ENCODE measurements at regions not wholly inside any gene's neighbourhood (a gene's known extent, or its start where the extent isn't known, plus 50 kb on each side); places are given as distances from the start of the nearest gene placed in this dataset.

GRCh38 chr16:25411396-25412081 is 153.9 kb upstream of the ZKSCAN2 start:
- no peaks in the 10 kb centered on the region for H3K27me3 ChIP-seq
- TF ChIP-seq Cebpa-rat (IDR thresholded peaks at IDR 0.05), result no peak
- no peaks in the 10 kb centered on the region for H3K36me3 ChIP-seq
- no peak overlapping the region for H3K27ac ChIP-seq
- H3K4me2 ChIP-seq, result no peak overlapping the region
- H3K4me1 ChIP-seq, result no peaks in the 10 kb centered on the region
- H4K20me1 ChIP-seq, result no peaks in the 10 kb centered on the region
- no peak overlapping the region for H3K4me3 ChIP-seq
- no peaks in the 10 kb centered on the region for H3K9me3 ChIP-seq (replicated peaks in 1 of 11)
- H3K9ac ChIP-seq, result no peak overlapping the region

DNA sequence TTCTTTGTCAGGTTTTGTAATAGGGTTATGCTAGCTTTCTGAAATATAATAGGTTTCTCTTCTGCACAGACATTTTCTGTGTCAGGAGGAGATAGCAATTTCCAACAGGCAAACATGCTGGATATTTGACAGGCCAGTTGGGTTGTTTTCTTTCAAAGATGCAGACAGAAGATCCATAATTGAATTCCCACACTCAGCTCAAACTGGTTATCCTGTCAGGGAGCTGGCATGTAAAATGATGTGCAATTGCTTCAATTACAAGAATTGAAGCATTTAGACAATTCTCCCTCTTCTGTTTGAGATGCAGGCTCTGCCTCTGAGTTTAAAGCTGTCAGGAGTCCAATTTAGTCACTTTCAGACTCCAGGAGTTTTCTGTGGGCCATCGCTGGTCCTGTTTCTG is 146.2 kb upstream of the ZKSCAN2 start:
- TF ChIP-seq Cebpa-rat (IDR thresholded peaks at IDR 0.05), result no peak
- H3K27ac ChIP-seq, result no peak overlapping the region
- no peak overlapping the region for H3K9ac ChIP-seq
- H3K9me3 ChIP-seq (replicated peaks in 1 of 11), result peaks cover 10 to 36% (median 22%) of the 10 kb centered on the region in 11 experiments
- H3K27me3 ChIP-seq, result no peaks in the 10 kb centered on the region
- no peaks in the 10 kb centered on the region for H3K4me1 ChIP-seq
- H3K4me2 ChIP-seq, result no peak overlapping the region
- H4K20me1 ChIP-seq, result no peaks in the 10 kb centered on the region
- no peak overlapping the region for H3K4me3 ChIP-seq
- no peaks in the 10 kb centered on the region for H3K36me3 ChIP-seq

DNA sequence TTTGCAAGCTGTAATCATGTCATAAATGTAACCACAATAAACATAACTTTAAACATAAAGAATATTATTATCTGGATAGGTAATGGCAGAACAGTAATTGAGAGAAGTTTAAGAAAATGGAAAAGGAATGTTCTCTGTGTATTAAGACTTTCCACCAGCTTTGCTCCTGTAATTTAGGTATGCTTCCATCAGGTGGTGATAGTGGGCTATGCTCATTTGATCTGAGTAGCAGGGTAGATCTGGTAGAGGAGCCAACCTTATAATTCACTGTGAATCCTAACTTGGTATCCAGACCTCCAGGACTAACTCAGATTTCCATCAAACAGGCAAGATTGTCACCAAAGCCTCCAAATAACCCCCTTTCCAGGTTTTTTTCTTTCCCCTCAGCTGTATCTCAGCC is 137.9 kb upstream of the ZKSCAN2 start:
- Histone ChIP-seq H3K27ac (no peak overlapping the region), H3K9ac (no peak overlapping the region), H3K9me3 (replicated peaks in 1 of 11) (peaks cover 0 to 27% (median 13%) of the 10 kb centered on the region in 11 experiments; a peak in 14 of 22 replicates), H3K4me1 (peaks cover 0 to 5% (median 0%) of the 10 kb centered on the region in 10 experiments; a peak in 2 of 20 replicates), H4K20me1 (no peaks in the 10 kb centered on the region), H3K36me3 (no peaks in the 10 kb centered on the region), H3K4me2 (no peak overlapping the region), H3K4me3 (no peak overlapping the region), H3K27me3 (no peaks in the 10 kb centered on the region)
- no peak for TF ChIP-seq Cebpa-rat (IDR thresholded peaks at IDR 0.05)

DNA sequence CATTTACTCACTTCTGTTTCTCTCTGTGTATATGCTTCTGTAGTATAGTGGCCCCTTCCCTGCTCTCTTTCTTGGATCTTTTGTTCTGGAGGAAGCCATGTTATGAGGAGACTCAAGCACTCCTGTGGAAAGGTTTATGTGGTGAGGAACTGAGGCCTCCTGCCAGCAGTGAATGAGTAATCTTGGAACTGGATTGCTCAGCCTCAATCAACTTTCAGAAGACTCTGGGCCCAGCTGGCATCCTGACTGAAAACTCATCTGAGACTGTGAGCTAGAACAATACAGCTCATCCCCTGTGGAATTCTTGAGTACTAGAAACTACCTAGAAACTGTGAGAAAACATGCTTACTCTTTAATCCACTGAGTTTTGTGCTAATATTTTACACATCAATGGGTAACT is 133.1 kb upstream of the ZKSCAN2 start:
- Histone ChIP-seq H3K4me3 (no peak overlapping the region), H3K36me3 (no peaks in the 10 kb centered on the region), H3K27ac (no peak overlapping the region), H3K4me1 (peaks cover 0 to 5% (median 0%) of the 10 kb centered on the region in 10 experiments; a peak in 2 of 20 replicates), H3K4me2 (no peak overlapping the region), H3K9ac (no peak overlapping the region), H4K20me1 (no peaks in the 10 kb centered on the region), H3K9me3 (replicated peaks in 1 of 11) (peaks cover 0 to 19% (median 8%) of the 10 kb centered on the region in 11 experiments; a peak in 10 of 22 replicates), H3K27me3 (no peaks in the 10 kb centered on the region)
- no peak for TF ChIP-seq Cebpa-rat (IDR thresholded peaks at IDR 0.05)

DNA sequence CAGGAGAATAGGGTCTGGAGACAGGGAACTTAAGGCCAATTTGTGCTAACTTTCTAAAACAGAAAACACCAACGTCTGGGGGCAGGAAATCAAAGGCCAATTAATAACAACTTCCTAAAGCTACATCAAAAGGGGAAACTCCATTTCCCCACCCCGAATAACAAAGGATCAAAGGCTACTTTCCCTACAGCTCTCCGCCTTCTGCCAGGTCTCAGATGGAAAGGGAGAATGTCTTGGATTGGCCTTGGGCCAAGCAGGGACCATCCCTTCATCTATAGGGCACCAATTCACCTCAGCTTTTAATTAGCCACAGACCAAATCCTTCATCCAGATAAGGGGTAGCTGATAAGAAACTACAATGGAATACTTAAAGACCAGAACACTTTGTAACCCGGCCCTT is 116.9 kb upstream of the ZKSCAN2 start:
- Histone ChIP-seq H3K9ac (no peak overlapping the region), H3K27me3 (no peaks in the 10 kb centered on the region), H3K9me3 (replicated peaks in 1 of 11) (peaks cover under 1 to 13% (median 7%) of the 10 kb centered on the region in 11 experiments; a peak in 18 of 22 replicates), H3K4me1 (peaks cover 0 to 27% (median 21%) of the 10 kb centered on the region in 10 experiments; a peak in 14 of 20 replicates), H3K4me3 (no peak overlapping the region), H4K20me1 (no peaks in the 10 kb centered on the region), H3K27ac (no peak overlapping the region), H3K4me2 (no peak overlapping the region), H3K36me3 (no peaks in the 10 kb centered on the region)
- no peak for TF ChIP-seq Cebpa-rat (IDR thresholded peaks at IDR 0.05)

- Histone ChIP-seq H3K27me3 (no peaks in the 10 kb centered on the region), H3K27ac (no peak overlapping the region), H4K20me1 (no peaks in the 10 kb centered on the region), H3K36me3 (no peaks in the 10 kb centered on the region), H3K9ac (no peak overlapping the region), H3K4me3 (no peak overlapping the region), H3K9me3 (replicated peaks in 1 of 11) (peaks cover 0 to 5% (median 0%) of the 10 kb centered on the region in 11 experiments; a peak in 4 of 22 replicates), H3K4me1 (peaks cover 0 to 27% (median 21%) of the 10 kb centered on the region in 10 experiments; a peak in 14 of 20 replicates), H3K4me2 (peak overlapping the region in 3 of 11 experiments; percentile 68; a peak in 2 of 22 replicates)
- no peak for TF ChIP-seq Cebpa-rat (IDR thresholded peaks at IDR 0.05)
Measured at GRCh38 chr16:25372716-25373115, 115.1 kb upstream of the ZKSCAN2 start.

DNA sequence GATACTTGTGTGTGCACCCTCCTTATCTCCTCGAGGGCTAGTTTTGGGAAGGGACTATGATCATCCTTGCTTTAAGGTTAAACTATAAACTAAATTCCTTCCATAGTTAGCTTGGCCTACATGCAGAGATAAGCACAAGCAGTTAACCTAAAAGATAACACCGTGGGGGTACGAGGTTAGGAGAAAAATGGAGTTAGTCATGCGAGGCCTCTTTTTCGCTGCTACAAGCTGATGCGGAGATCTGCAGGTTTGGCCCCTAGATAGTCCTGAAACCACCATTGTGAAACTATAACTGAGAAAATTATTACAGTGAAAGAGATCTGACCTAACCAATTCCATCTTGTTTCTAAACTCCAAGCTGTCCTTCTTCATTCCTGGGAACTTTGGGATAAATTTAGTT is 113.7 kb upstream of the ZKSCAN2 start:
- peaks cover 0 to 5% (median 0%) of the 10 kb centered on the region in 11 experiments; a peak in 4 of 22 replicates for H3K9me3 ChIP-seq (replicated peaks in 1 of 11)
- TF ChIP-seq Cebpa-rat (IDR thresholded peaks at IDR 0.05), result no peak
- H3K27ac ChIP-seq, result no peak overlapping the region; a peak in 1 of 22 replicates
- H3K4me3 ChIP-seq, result no peak overlapping the region
- no peaks in the 10 kb centered on the region for H3K27me3 ChIP-seq
- peaks cover 0 to 27% (median 21%) of the 10 kb centered on the region in 10 experiments; a peak in 15 of 20 replicates for H3K4me1 ChIP-seq
- no peaks in the 10 kb centered on the region for H4K20me1 ChIP-seq
- no peaks in the 10 kb centered on the region for H3K36me3 ChIP-seq
- H3K4me2 ChIP-seq, result peak overlapping the region in 8 of 11 experiments; percentile 41 to 77 (median 63); a peak in 16 of 22 replicates
- no peak overlapping the region for H3K9ac ChIP-seq

- no peak overlapping the region for H3K4me3 ChIP-seq
- H3K36me3 ChIP-seq, result no peaks in the 10 kb centered on the region
- no peaks in the 10 kb centered on the region for H3K27me3 ChIP-seq
- H3K4me1 ChIP-seq, result peaks cover 5 to 32% (median 27%) of the 10 kb centered on the region in 10 experiments
- H3K27ac ChIP-seq, result no peak overlapping the region
- peak overlapping the region in 6 of 11 experiments; percentile 53 to 77 (median 68); a peak in 7 of 22 replicates for H3K4me2 ChIP-seq
- peaks cover 0 to 5% (median 0%) of the 10 kb centered on the region in 11 experiments; a peak in 4 of 22 replicates for H3K9me3 ChIP-seq (replicated peaks in 1 of 11)
- H3K9ac ChIP-seq, result no peak overlapping the region
- no peak for TF ChIP-seq Cebpa-rat (IDR thresholded peaks at IDR 0.05)
- no peaks in the 10 kb centered on the region for H4K20me1 ChIP-seq
Measured at GRCh38 chr16:25370541-25370940, 112.9 kb upstream of the ZKSCAN2 start.

DNA sequence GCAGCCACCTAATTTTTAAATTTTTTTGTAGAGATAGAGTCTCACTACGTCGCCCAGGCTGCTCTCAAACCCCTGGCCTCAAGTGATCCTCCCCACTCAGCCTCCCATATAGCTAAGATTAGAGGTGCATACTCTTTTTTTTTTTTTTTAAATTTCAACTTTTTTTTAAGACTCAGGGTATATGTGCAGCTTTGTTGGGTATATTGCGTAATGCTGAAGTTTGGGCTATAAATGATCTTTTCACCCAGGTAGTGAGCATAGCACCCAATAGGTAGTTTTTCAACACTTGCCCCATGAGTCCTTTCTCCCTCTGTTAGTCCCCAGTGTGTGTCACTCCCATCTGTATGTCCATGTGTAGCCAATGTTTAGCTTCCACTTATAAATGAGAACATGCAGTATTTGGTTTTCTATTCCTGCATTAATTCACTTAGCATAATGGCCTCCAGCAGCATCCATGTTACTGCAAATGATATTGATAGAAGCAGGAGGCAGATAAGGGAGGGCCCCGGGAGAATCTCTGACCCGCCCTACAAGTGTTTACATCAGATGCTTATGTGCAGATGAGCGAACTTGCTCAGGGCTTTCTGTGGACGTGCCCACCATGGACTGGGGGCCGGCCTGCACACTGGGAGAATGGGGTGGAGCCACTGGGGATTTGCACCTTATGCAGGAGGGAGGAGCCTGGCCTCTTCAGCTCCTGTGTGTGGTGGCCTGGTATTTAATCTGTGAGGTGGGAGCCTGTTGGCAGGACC is 110.3 kb upstream of the ZKSCAN2 start:
- no peaks in the 10 kb centered on the region for H3K27me3 ChIP-seq
- no peak overlapping the region for H3K27ac ChIP-seq
- TF ChIP-seq Cebpa-rat (IDR thresholded peaks at IDR 0.05), result peak in 5 of 11 experiments; percentile 35 to 81 (median 59); a peak in 7 of 22 replicates

More for the DNA sequence above, 110.3 kb upstream of the ZKSCAN2 start:
- Histone ChIP-seq H3K4me1 (peaks cover 8 to 32% (median 27%) of the 10 kb centered on the region in 10 experiments), H4K20me1 (no peaks in the 10 kb centered on the region), H3K36me3 (no peaks in the 10 kb centered on the region), H3K9me3 (replicated peaks in 1 of 11) (peaks cover 0 to 4% (median 0%) of the 10 kb centered on the region in 11 experiments; a peak in 4 of 22 replicates), H3K4me3 (no peak overlapping the region), H3K4me2 (no peak overlapping the region), H3K9ac (no peak overlapping the region)
